Loucy (cell line): ENCODE measurements at regions not wholly inside any gene's neighbourhood (a gene's known extent, or its start where the extent isn't known, plus 50 kb on each side); places are given as distances from the start of the nearest gene placed in this dataset.

Experiments used
- EZH2phosphoT487 ChIP-seq: fragments of 200-600 bp; IDR thresholded peaks from 2 replicates; pipeline ENCODE4 v1.6.1; 2018; ENCODE audit warnings: antibody characterized with exemption, mild to moderate bottlenecking, moderate library complexity, borderline replicate concordance
- TF ChIP-seq, protein P1 (sequence below): fragments of 200-600 bp; sonication (generic); conservative IDR thresholded peaks from 2 replicates; pipeline ENCODE4 v1.5.1; 2014; ENCODE audit warnings: mild to moderate bottlenecking, antibody characterized with exemption, low read length

DNA sequence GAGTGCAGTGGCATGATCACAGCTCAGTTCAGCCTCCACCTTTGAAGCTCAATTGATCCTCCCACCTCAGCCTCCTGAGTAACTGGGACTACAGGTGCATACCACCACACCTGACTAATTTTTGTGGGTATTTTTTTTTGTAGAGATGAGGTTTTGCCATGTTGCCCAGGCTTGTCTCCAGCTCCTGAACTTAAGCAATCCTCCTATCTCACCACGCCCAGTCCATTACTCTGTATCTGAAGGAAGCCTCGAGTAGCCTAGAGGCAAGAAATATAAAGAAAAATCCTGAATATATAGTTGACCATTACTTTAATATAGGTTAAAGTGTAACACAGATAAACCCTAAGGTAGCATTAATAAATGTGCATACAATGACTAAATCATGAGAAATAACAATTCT, 686.8 kb upstream of the PIK3C3 start:
- TF ChIP-seq, protein P1, sequence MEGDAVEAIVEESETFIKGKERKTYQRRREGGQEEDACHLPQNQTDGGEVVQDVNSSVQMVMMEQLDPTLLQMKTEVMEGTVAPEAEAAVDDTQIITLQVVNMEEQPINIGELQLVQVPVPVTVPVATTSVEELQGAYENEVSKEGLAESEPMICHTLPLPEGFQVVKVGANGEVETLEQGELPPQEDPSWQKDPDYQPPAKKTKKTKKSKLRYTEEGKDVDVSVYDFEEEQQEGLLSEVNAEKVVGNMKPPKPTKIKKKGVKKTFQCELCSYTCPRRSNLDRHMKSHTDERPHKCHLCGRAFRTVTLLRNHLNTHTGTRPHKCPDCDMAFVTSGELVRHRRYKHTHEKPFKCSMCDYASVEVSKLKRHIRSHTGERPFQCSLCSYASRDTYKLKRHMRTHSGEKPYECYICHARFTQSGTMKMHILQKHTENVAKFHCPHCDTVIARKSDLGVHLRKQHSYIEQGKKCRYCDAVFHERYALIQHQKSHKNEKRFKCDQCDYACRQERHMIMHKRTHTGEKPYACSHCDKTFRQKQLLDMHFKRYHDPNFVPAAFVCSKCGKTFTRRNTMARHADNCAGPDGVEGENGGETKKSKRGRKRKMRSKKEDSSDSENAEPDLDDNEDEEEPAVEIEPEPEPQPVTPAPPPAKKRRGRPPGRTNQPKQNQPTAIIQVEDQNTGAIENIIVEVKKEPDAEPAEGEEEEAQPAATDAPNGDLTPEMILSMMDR: no peak
- no peak for TF ChIP-seq EZH2phosphoT487
